ENCODE measurements at regions not wholly inside any gene's neighbourhood (a gene's known extent, or its start where the extent isn't known, plus 50 kb on each side); places are given as distances from the start of the nearest gene placed in this dataset.
"Not testable (repeated sequence)": the region's sequence is repeated elsewhere in the genome, so short reads cannot be mapped to it uniquely, and the experiment has no call there.

DNA sequence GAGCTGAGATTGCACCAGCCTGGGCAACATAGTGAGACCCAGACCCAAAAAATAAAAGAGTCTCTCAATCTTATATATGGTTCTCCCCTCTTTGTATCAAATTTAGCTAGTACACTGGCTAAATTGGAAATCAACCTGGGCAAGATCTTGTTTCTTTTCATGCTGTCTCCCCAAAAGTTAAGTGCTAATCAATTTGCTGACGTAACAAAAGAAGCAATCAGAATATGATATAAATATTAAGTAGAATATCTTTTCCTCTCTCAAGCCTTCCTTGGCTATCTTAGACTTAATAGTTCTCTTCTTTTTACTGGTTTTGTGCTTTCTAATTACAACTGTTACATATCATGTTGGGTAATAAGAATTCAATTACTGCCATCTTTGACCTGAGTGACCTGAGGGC, 258.9 kb downstream of the KCNRG start:
- no peak for DNase-seq (ENCODE audit: low read depth)

DNA sequence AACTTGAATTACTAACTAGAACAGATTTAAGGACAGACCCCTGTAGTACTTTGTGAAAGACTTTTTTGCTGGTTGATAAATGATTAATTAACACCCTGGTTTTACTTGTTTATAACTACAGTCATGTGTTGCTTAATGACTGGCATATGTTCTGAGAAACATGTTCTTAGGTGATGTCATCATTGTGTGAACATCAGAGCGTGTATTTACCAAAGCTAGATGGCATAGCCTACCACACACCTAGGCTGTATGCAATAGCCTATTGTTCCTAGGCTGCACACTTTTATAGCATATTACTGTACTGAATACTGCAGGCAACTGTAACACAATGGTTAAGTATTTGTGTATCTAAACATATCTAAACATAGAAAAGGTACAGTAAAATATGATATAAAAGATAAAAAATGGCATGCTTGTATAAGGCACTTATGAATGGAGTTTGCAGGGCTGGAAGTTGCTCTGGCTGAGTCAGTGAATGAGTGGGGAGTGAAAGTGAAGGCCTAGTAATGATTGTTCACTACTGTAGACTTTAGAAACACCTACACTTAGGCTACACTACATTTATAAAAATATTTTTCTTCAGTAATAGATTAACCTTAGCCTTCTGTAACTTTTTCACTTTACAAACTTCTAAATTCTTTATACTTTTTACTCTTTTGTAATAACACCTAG, 260.3 kb downstream of the KCNRG start:
- no peak for DNase-seq (ENCODE audit: low read depth)

GRCh38 chr13:50276550-50276949, 261.3 kb downstream of the KCNRG start:
- DNase-seq (ENCODE audit: low read depth) = no peak

DNA sequence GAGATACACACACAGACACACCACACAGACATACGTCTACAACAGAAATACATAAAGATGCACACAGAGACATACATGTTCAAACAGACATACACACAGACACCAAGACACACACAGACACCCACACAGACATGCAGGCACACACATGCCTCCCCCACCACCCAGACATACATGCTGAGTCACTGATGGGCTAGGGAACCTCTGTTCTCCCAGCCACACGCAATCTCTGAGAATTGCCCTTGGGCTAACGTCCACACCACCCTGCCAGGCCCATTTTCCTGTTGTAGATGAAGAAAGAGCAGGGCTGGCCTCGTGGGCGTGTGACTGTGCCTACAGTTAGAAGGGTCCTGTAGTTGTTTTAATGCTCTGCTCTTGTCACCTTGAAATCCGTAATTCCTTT, 261.9 kb downstream of the KCNRG start:
- DNase-seq (ENCODE audit: low read depth) = no peak

DNA sequence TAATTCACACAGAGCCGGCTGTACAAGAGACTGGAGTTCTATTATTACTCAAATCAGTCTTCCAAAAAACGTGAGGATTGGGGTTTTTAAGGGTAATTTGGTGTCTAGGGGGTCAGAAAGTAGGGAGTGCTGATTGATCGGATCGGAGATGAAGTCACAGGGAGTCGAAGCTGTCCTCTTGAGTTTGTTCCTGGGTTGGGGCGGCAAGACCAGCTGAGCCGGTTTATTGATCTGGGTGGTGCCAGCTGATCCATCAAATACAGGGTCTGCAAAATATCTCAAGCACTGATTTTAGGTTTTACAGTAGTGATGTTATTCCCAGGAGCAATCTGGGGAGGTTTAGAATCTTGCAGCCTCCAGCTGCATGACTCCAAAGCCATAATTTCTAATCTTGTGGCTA, 262.7 kb downstream of the KCNRG start:
- DNase-seq (ENCODE audit: low read depth) = no peak

DNA sequence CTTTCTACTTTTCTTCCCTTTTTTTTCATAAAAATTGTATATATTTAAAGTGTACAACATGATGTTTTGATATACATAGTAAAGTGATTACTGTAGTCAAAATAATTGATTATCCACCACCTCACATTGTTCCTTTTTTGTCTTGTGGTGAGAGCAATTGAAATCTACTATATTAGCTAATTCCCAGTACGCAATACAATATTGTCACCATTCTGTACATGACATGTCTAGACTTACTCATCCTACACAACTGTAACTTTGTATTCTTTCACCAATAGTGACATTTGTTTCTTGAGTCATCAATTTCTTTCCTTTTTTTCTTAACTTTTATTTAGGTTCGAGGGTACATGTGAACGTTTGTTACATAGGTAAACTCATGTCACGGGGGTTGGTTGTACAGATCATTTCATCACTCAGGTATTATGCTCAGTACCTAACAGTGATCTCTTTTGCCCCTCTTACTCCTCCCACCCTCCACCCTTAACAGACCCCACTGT, 265.2 kb downstream of the KCNRG start:
- no peak for DNase-seq (ENCODE audit: low read depth)

- no peak for DNase-seq (ENCODE audit: low read depth)
Measured at GRCh38 chr13:50282016-50282415, 266.8 kb downstream of the KCNRG start.

DNA sequence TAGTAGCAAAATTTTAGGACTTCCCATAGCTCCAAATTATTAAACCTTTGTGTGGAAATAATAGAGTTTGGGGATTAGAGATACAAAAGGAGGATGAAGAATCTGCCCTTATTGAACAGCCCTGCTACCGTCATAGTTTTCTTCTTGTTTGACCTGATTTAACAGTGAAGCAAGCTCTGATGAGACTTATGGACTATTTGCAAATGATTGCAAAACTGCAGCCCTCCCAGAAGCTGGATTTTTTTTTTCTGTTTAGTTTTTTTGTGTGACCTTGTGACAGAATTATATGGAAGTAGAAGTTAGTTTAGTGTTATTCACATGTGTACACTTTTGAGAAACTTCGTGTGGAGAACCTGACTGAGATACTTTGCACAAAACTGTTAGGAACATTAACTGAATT, 267.8 kb downstream of the KCNRG start:
- no peak for DNase-seq (ENCODE audit: low read depth)

DNA sequence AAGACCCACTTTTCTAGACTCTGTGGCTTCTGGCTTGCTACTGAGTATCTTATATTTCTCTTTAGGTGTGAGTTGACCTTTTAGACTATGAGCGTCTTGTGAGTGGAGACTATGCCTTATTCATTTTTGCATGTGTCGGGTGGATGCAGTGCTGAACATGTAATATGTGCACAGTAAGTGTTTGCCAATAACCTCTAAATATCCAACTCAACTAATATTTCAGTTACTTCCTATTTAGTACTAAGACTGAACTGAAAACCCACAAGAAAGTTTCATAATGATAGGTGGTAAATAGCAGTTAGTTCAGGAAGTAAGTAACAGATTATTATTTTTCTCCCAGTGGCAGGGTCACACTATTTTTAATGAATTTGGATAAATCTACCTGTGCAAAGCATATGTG, 269.3 kb downstream of the KCNRG start:
- DNase-seq (ENCODE audit: low read depth) = no peak

GRCh38 chr13:50285283-50285682, 270.0 kb downstream of the KCNRG start:
- DNase-seq (ENCODE audit: low read depth) = no peak

DNA sequence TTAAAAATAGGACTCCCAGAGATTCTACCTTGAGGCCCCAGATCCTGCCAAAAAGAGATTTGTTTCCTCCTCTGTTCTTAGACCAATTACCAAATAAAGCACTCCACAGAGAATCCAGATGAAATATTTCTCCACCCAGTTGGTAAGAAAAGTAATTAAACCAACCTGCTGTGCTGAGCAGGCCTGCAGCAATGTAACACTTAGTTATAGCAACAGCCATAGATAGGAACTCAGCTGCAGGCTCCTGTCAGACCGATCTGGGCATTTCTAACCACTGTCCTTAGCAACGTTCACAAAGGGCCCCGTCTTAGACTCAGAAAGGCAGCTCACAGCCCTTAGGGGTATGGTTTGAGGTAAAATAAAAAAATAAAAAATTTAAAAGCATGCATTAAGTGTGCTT, 271.1 kb downstream of the KCNRG start:
- DNase-seq (ENCODE audit: low read depth) = no peak

DNA sequence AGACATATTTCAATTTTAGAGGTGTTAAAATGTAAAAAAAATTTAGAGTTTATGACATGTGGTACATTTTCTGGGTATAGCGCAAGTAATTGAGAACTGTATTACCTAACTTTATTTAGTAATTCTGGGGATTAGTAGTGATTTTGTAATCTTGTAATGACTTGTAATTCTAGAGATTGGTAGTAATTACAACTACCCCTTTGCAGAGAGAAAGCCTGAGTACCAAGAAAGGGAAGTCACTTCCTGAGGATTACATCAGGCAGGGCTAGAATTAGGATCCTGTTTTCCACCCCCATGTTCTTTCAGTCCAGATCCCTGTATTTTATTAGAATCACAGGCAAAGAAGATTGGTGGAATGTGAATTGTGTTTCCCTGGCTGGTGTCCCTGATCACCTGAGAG, 274.9 kb downstream of the KCNRG start:
- no peak for DNase-seq (ENCODE audit: low read depth)

DNA sequence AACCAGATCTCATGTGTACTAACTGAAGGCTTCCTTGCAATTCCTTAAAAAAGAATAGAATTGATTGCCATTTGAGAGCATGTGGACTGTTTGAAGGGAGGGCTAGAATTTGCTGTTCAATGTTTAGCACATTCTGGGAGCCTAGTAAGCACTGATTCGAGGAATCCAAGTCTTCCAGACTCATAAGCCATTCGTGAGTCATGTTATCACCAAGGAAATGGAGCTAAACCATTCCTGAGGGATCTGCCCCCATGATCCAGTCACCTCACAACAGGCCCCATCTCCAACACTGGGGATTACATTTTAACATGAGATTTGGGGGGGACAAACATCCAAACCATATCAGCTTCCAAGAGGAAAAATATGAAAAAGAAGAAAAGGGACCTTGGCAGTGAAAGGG, 276.4 kb downstream of the KCNRG start:
- DNase-seq (ENCODE audit: low read depth) = no peak

DNA sequence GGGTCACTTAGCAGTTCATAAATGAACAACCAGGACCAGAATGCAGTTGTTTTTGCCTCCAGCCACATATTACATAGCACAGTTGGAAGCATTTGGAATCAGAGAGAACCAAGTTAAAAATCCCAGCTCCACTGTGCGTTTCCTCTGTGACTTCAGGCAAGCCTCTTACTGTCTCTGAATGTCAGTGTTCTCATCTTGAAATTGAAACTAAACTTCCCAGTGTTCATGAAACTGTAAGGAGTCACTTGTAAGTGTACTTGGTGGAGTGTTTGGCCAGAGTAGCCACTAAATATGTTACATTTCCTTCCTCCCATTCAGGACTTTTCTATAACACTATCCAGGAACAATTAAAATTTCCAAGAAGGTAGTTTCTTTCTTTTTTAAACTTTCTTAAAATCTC, 276.8 kb downstream of the KCNRG start:
- DNase-seq (ENCODE audit: low read depth) = no peak

DNA sequence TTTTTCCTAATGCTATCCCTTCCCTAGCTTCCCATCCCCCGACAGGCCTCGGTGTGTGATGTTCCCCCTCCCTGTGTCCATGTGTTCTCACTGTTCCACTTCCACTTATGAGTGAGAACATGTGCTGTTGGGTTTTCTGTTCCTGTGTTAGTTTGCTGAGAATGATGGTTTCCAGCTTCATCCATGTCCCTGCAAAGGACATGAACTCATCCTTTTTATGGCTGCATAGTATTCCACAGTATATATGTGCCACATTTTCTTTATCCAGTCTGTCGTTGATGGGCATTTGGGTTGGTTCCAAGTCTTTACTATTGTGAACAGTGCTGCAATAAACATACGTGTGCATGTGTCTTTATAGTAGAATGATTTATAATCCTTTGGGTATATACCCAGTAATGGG, 279.2 kb downstream of the KCNRG start:
- DNase-seq (ENCODE audit: low read depth) = not testable (repeated sequence)

DNA sequence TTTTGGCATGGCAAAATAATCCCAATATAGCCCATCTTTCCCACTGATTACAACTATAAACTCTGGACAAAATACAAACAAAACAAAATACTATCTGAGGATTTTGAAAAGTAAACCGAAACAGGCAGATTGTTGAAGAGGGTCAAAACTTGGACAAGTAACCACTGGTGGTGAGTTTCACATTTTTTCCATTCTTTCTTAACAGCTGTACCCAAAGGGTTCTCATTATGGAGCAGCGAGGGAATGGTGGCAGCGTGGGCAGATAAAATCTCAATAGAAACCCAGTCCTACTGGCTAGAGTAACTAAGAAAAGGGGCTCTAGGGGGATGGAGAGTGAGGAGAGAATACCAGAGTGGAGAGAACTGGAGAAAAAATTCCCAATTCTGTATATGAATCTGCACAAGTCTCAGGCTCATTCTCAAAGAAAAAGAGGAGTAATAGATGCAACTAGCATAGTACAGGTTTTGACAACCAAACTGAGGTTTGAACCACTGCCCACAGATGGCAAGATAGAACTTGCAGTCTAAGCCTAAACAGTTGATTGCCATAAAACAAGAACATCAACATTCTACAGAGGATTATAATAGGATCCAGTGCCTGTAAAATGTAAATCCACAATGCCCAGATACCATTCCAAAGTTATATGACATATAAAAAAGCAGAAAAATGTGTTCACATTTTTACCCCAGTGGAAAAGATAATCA, 284.5 kb downstream of the KCNRG start:
- no peak for DNase-seq (ENCODE audit: low read depth)

DNA sequence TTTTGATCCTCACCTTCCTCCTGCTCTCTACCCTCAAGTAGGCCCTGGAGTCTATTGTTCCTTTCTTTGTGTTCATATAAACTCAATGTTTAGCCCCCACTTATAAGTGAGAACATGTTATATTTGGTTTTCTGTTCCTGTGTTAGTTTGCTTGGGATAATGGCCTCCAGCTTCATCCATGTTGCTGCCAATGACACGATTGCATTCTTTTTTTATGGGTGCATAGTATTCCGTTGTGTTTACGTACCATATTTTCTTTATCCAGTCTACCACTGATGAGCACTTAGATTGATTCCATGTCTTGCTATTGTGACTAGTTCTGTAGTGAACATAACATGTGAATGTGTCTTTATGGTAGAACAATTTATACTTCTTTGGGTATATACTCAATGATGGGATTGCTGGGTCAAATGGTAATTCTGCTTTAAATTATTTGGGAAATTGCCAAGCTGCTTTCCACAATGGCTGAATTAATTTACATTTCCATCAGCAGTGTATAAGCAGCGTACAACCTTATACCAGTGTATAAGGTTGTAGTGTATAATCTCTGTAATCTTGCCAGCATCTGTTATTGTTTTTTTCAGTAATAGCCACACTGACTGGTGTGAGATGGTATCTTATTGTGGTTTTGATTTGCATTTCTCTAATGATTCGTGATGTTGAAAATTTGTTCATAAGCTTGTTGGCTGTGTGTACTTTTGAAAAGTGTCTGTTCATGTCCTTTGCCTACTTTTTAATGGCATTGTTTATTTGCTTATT, 288.9 kb downstream of the KCNRG start:
- DNase-seq (ENCODE audit: low read depth) = no peak

- DNase-seq (ENCODE audit: low read depth) = no peak
Measured at GRCh38 chr13:50306156-50306555, 290.9 kb downstream of the KCNRG start.

DNA sequence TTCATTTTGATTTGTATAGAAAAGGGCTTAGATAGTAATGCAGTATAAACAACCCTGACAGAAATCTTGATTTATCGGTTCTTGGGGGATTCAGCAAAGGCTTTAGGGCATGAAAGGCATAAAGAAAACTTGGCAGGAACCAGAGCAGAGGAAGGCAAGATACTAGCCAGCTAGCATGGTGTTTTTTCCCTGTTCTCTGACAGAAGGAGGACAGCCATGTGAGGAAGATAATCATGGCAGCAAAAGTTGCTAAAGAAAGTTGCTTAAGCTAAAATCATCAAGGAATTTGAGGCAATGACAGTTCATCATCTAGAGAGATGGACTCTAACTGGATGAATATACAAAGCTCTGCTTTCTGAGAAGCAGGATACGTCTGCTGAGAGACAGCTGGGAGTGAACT, 294.1 kb downstream of the KCNRG start:
- no peak for DNase-seq (ENCODE audit: low read depth)

GRCh38 chr13:50309882-50310594, 294.8 kb downstream of the KCNRG start:
- DNase-seq (ENCODE audit: low read depth) = no peak

DNA sequence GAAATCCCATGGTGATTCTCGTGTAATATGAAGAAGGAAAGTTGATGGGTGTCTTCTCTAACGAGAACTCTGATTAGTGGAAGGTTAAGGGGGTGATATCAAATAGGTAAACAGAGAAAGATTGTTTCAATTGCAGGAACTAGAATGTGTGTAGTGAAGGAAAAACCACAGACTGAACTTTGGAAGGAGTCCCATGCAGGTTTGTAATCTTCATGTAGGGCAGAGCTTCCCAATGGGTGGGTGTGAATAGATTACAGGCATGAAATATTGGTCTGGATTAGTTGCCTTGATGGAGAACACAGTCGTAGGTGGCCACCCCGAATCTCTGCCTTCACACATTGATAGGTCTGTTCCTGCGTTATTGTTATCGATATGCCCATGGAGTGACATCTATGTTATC, 295.5 kb downstream of the KCNRG start:
- no peak for DNase-seq (ENCODE audit: low read depth)

DNA sequence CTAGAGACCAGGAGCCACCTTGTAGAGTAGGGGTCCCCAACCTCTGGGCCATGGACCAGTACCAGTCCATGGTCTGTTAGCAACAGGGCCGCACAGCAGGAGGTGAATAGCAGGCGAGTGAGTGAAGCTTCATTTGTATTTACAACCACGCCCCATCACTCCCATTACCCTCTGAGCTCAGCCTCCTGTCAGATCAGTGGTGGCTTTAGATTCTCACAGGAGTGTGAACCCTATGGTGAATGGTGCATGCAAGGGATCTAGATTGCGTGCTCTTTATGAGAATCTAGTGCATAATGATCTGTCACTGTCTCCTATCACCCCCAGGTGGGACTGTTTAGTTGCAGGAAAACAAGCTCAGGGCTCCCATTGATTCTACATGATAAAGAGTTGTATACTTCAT, 303.6 kb downstream of the KCNRG start:
- DNase-seq (ENCODE audit: low read depth) = no peak

All from activated T-cell treated with anti-CD3 and anti-CD28 coated beads for 1 hour (primary cell).